KMS-11 (cell line): ENCODE measurements at regions not wholly inside any gene's neighbourhood (a gene's known extent, or its start where the extent isn't known, plus 50 kb on each side); places are given as distances from the start of the nearest gene placed in this dataset.

Experiments used
- H2AFZ ChIP-seq: fragments of 200-600 bp; sonication (generic); 2 replicates; pipeline ENCODE4 v1.6.1; 2016; ENCODE audit warnings: antibody characterized with exemption, mixed run types, low read depth
- H3K27ac ChIP-seq: fragments of 200-600 bp; sonication (generic); 2 replicates; pipeline ENCODE4 v1.6.1; 2016; ENCODE audit warnings: mild to moderate bottlenecking, mixed run types
- H3K27me3 ChIP-seq: fragments of 200-600 bp; sonication (generic); 2 replicates; pipeline ENCODE4 v1.6.1; 2017; ENCODE audit warnings: mild to moderate bottlenecking, low read depth, mixed run types, moderate library complexity; ENCODE audit not compliant: insufficient read depth
- H3K36me3 ChIP-seq: fragments of 200-600 bp; sonication (generic); 2 replicates; pipeline ENCODE4 v1.6.1; 2017; ENCODE audit warnings: mild to moderate bottlenecking, mixed run types; ENCODE audit not compliant: insufficient read depth
- H3K4me1 ChIP-seq: fragments of 200-600 bp; sonication (generic); 2 replicates; pipeline ENCODE4 v1.6.1; 2016; ENCODE audit warnings: mild to moderate bottlenecking, low read depth, mixed run types; ENCODE audit not compliant: poor library complexity, severe bottlenecking
- H3K4me2 ChIP-seq: fragments of 200-600 bp; sonication (generic); 2 replicates; pipeline ENCODE4 v1.7.0; 2016; ENCODE audit warnings: mild to moderate bottlenecking, mixed run types
- H3K4me3 ChIP-seq: fragments of 200-600 bp; sonication (generic); IDR thresholded peaks from 2 replicates; pipeline ENCODE4 v1.6.1; 2017; ENCODE audit warnings: low read depth, low read length, mixed read lengths; ENCODE audit not compliant: insufficient read depth
- H3K79me2 ChIP-seq: fragments of 200-600 bp; sonication (generic); 2 replicates; pipeline ENCODE4 v1.6.1; 2016; ENCODE audit warnings: low read depth, mixed run types; ENCODE audit not compliant: insufficient read depth
- H3K9ac ChIP-seq: fragments of 200-600 bp; sonication (generic); 2 replicates; pipeline ENCODE4 v1.6.1; 2016; ENCODE audit warnings: mild to moderate bottlenecking, mixed run types
- H4K20me1 ChIP-seq: fragments of 200-600 bp; sonication (generic); 2 replicates; pipeline ENCODE4 v1.6.1; 2016; ENCODE audit warnings: mild to moderate bottlenecking, mixed run types; ENCODE audit not compliant: insufficient read depth
- TF ChIP-seq, protein P1 (sequence below): fragments of 200-600 bp; sonication (generic); conservative IDR thresholded peaks from 2 replicates; pipeline ENCODE4 v1.6.1; 2017; ENCODE audit warnings: low read depth, mild to moderate bottlenecking, antibody characterized with exemption, low read length, moderate library complexity, mixed read lengths

DNA sequence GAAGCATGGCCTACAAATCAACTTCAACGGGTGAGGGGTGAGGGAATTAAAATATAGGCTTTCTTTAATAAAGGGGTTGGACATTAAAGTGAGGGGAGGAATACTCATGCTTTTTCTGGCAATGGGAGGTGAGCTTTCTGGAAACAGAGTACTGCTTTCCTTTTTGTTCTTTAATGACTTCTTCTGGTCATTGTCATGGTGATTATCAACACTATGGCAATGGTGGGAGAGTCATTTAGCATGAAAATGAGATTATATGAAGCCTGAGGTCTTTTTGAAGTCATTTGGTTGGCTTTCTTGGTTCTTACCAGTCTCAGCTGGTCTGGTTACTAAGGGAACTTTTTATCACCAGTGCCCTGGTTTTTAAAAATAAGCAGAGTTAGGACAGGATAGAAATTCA lies 475.8 kb upstream of the LRRC4C start:
- no peak overlapping the region for H2AFZ ChIP-seq
- no peaks in the 10 kb centered on the region for H3K27me3 ChIP-seq
- no peaks in the 10 kb centered on the region for H3K79me2 ChIP-seq
- H3K27ac ChIP-seq: no peak overlapping the region
- H3K9ac ChIP-seq: no peak overlapping the region
- H3K4me2 ChIP-seq: no peak overlapping the region
- H3K36me3 ChIP-seq: no peaks in the 10 kb centered on the region
- no peaks in the 10 kb centered on the region for H3K4me1 ChIP-seq
- H4K20me1 ChIP-seq: no peaks in the 10 kb centered on the region
- no peak overlapping the region for H3K4me3 ChIP-seq
- TF ChIP-seq, protein P1, sequence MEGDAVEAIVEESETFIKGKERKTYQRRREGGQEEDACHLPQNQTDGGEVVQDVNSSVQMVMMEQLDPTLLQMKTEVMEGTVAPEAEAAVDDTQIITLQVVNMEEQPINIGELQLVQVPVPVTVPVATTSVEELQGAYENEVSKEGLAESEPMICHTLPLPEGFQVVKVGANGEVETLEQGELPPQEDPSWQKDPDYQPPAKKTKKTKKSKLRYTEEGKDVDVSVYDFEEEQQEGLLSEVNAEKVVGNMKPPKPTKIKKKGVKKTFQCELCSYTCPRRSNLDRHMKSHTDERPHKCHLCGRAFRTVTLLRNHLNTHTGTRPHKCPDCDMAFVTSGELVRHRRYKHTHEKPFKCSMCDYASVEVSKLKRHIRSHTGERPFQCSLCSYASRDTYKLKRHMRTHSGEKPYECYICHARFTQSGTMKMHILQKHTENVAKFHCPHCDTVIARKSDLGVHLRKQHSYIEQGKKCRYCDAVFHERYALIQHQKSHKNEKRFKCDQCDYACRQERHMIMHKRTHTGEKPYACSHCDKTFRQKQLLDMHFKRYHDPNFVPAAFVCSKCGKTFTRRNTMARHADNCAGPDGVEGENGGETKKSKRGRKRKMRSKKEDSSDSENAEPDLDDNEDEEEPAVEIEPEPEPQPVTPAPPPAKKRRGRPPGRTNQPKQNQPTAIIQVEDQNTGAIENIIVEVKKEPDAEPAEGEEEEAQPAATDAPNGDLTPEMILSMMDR: no peak

DNA sequence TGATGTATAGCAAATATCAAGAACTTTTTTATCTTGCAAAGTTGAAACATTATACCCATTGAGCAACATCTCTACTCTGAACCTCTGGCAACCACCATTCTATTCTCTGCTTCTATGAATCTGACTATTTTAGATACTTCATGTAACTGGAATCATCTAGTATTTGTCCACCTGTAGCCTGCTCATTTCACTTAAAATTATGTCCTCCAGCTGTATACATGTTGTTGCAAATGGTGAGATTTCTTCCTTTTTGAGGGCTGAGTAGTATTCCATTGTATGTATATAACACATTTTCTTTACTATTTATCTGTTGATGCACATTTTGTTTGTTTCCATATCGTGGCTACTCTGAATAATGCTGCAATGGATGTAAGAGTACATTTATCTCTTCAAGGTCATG lies 476.3 kb upstream of the LRRC4C start:
- Histone ChIP-seq H3K79me2 (no peaks in the 10 kb centered on the region), H3K27ac (no peak overlapping the region), H3K9ac (no peak overlapping the region), H2AFZ (no peak overlapping the region), H3K36me3 (no peaks in the 10 kb centered on the region), H4K20me1 (no peaks in the 10 kb centered on the region), H3K4me2 (no peak overlapping the region), H3K27me3 (no peaks in the 10 kb centered on the region), H3K4me1 (no peaks in the 10 kb centered on the region), H3K4me3 (no peak overlapping the region)
- TF ChIP-seq, protein P1: no peak

- TF ChIP-seq, protein P1: no peak
Observed at GRCh38 chr11:41943656-41944055, 484.2 kb upstream of the LRRC4C start.

GRCh38 chr11:41947392-41947791 lies 487.9 kb upstream of the LRRC4C start:
- H3K4me2 ChIP-seq: peak overlapping the region; percentile 48; the same call in 1 of the 2 replicates
- H2AFZ ChIP-seq: no peak overlapping the region
- no peaks in the 10 kb centered on the region for H3K36me3 ChIP-seq
- peaks cover 33% of the 10 kb centered on the region for H3K4me1 ChIP-seq
- H4K20me1 ChIP-seq: no peaks in the 10 kb centered on the region
- H3K27ac ChIP-seq: no peak overlapping the region
- H3K27me3 ChIP-seq: no peaks in the 10 kb centered on the region
- H3K4me3 ChIP-seq: no peak overlapping the region
- TF ChIP-seq, protein P1: no peak
- no peaks in the 10 kb centered on the region for H3K79me2 ChIP-seq
- no peak overlapping the region for H3K9ac ChIP-seq

More at GRCh38 chr11:41943656-41944055, 484.2 kb upstream of the LRRC4C start:
- no peaks in the 10 kb centered on the region for H4K20me1 ChIP-seq
- no peak overlapping the region for H3K4me3 ChIP-seq
- H2AFZ ChIP-seq: no peak overlapping the region
- no peak overlapping the region for H3K27ac ChIP-seq
- H3K9ac ChIP-seq: no peak overlapping the region
- H3K4me2 ChIP-seq: no peak overlapping the region
- no peaks in the 10 kb centered on the region for H3K79me2 ChIP-seq
- H3K4me1 ChIP-seq: peaks cover 13% of the 10 kb centered on the region
- H3K36me3 ChIP-seq: no peaks in the 10 kb centered on the region
- no peaks in the 10 kb centered on the region for H3K27me3 ChIP-seq
